GM23248 (cell line): ENCODE measurements at regions not wholly inside any gene's neighbourhood (a gene's known extent, or its start where the extent isn't known, plus 50 kb on each side); places are given as distances from the start of the nearest gene placed in this dataset.

Experiments
- EZH2 ChIP-seq: fragments of 200-600 bp; sonication (generic); IDR thresholded peaks from 2 replicates; pipeline ENCODE4 v1.6.1; 2018; ENCODE audit warnings: antibody characterized with exemption, mild to moderate bottlenecking; ENCODE audit not compliant: insufficient read depth, poor library complexity, severe bottlenecking
- EZH2phosphoT487 ChIP-seq: fragments of 200-600 bp; sonication (generic); IDR thresholded peaks from 2 replicates; pipeline ENCODE4 v1.6.1; 2018; ENCODE audit warnings: antibody characterized with exemption, moderate library complexity, mild to moderate bottlenecking, low read depth; ENCODE audit not compliant: insufficient read depth

DNA sequence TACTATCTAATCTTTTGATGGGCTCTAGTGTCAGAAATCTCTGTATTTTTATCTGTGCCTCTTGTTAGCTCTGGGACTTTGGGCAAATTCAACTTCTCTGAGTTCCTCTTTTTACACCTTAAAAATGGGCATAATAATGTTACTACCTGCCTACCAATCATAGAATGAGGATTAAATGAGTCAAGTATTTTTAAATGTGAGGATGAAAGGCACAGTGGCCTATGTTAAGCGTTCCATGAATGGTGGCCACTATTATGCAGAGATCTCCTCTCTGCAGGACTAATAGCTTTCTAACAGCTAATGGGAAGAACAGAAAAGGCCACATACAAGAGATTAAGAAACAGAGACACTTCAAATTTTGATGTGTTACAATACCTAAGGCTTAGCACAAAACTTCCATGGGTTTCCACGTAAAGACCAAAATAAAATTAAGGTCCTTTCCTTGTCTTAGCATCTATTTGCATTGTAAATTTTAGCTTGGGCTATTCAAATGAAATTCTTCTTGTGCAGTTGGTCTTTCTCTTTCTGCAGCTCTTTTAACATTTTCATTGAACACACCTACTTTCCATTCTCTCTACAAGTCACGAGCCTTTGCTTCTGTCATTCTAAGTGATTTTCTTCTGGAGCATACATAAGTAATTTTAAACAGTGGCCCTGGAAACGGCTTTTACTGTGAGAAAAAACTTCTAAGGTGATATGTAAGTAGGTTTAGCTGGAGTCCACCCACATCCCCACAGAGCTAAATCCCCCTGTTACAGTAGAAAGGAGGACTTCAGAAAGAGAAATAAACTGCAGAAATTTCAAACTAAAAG, 117.9 kb upstream of the MED14 start:
- TF ChIP-seq EZH2 (no peak), EZH2phosphoT487 (no peak)
